Karpas-422 (cell line): ENCODE measurements at regions not wholly inside any gene's neighbourhood (a gene's known extent, or its start where the extent isn't known, plus 50 kb on each side); places are given as distances from the start of the nearest gene placed in this dataset.

Experiments used
- DNase-seq: peaks from one replicate; pipeline ENCODE4 v3.0.0-alpha.2; 2015
- H2AFZ ChIP-seq: fragments of 200-600 bp; sonication (generic); 2 replicates; pipeline ENCODE4 v1.6.1; 2014; ENCODE audit warnings: antibody characterized with exemption, low read length, mixed read lengths
- H3K27ac ChIP-seq: fragments of 200-600 bp; sonication (generic); 2 replicates; pipeline ENCODE4 v1.5.1; 2014; ENCODE audit warnings: mild to moderate bottlenecking, low read length, moderate library complexity
- H3K27me3 ChIP-seq: fragments of 200-600 bp; sonication (generic); 2 replicates; pipeline ENCODE4 v1.6.1; 2014; ENCODE audit warnings: low read length, mixed read lengths
- H3K36me3 ChIP-seq: fragments of 200-600 bp; sonication (generic); 2 replicates; pipeline ENCODE4 v1.6.1; 2014; ENCODE audit warnings: low read length, mixed read lengths; ENCODE audit not compliant: insufficient read depth
- H3K4me1 ChIP-seq: fragments of 200-600 bp; sonication (generic); 2 replicates; pipeline ENCODE4 v1.6.1; 2014; ENCODE audit warnings: mild to moderate bottlenecking, low read length, mixed read lengths
- H3K4me2 ChIP-seq: fragments of 200-600 bp; sonication (generic); 2 replicates; pipeline ENCODE4 v1.6.1; 2014; ENCODE audit warnings: low read length, low read depth, mild to moderate bottlenecking; ENCODE audit not compliant: poor library complexity, severe bottlenecking
- H3K4me3 ChIP-seq: fragments of 200-600 bp; sonication (generic); 2 replicates; pipeline ENCODE4 v1.5.1; 2014; ENCODE audit warnings: mild to moderate bottlenecking, antibody characterized with exemption, low read length, mixed read lengths
- H3K79me2 ChIP-seq: fragments of 200-600 bp; sonication (generic); 2 replicates; pipeline ENCODE4 v1.6.1; 2014; ENCODE audit warnings: mild to moderate bottlenecking, low read length, mixed read lengths
- H3K9ac ChIP-seq: fragments of 200-600 bp; sonication (generic); 2 replicates; pipeline ENCODE4 v1.6.0; 2014; ENCODE audit warnings: low read length
- H3K9me2 ChIP-seq: fragments of 200-600 bp; sonication (generic), shearing (Covaris generic); replicated peaks from 2 replicates; pipeline ENCODE4 v1.6.0; 2014; ENCODE audit warnings: mild to moderate bottlenecking, low read length, moderate library complexity; ENCODE audit not compliant: insufficient read depth
- H3K9me3 ChIP-seq: fragments of 300-700, 200-600 bp; sonication (generic); 2 replicates; pipeline ENCODE4 v1.6.1; 2014; ENCODE audit warnings: low read length, mixed read lengths
- H4K20me1 ChIP-seq: fragments of 200-600 bp; sonication (generic); 2 replicates; pipeline ENCODE4 v1.6.1; 2014; ENCODE audit warnings: mild to moderate bottlenecking, antibody characterized with exemption, low read length, low read depth; ENCODE audit not compliant: insufficient read depth

DNA sequence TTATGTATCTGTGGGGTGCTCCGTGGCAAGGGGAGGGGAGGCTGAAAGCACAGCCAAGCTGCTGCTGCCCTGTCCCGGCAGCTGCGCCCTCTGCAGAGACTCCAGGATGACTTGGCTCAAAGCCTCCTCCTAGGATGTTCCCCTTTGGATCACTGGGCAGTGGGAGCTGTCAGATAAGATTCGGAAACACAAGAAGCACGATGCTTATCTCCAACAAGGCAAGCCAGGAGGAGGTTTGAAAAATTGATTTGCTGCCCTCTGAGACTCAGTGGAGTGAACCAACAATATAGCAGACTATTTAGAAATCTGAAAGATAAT is 776.4 kb downstream of the C6orf118 start:
- peak overlapping the region; percentile 12; the same call in 1 of the 2 replicates for H3K9ac ChIP-seq
- no peak overlapping the region for H2AFZ ChIP-seq
- H4K20me1 ChIP-seq: no peaks in the 10 kb centered on the region
- no peak for DNase-seq
- peaks cover 23% of the 10 kb centered on the region for H3K4me1 ChIP-seq
- H3K9me2 ChIP-seq: no peaks in the 10 kb centered on the region
- H3K4me3 ChIP-seq: no peak overlapping the region; the same call in 1 of the 2 replicates
- no peaks in the 10 kb centered on the region for H3K27me3 ChIP-seq
- H3K9me3 ChIP-seq: peaks cover 4% of the 10 kb centered on the region; the same call in 1 of the 2 replicates
- H3K79me2 ChIP-seq: no peaks in the 10 kb centered on the region
- no peaks in the 10 kb centered on the region for H3K36me3 ChIP-seq
- H3K4me2 ChIP-seq: peak overlapping the region; percentile 33
- peak overlapping the region; percentile 68 for H3K27ac ChIP-seq

DNA sequence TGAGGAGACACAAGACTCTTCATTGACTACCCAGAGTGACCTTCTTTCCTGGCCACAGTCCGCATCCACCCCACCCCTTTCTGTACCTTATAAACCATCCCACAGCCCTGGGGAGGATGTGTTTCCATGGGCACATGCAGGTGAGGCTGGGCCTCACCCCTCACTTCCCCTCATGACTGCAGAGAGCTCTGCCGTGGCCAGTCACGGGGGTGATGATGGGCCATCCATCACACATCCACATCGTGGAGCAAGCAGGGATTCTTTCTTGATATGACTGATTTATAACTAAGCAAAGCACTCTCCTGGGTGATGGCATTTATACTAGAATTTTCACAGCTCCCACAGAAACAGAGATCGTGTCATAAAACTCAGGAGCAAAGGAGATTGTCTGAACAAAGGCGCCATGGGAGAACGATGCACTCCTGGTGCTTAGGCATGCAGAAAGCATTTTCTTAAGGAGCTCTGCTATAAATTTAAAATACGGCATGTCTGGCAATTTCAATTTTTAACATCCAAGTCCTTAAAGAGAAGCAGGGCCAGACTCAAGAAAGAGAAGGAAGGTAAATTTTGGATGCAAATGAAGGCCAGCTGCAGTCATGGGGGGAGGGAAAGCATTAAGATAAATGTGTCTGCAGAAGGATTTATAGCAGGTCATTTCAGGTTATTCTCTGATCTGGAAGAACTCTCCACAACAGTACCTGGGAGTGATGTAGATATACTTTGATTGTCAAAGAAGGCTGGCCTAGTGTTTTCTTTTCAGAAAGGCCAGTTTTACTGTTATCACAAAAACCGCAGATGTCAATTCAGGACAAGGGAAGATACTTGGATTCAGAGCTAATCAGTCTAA is 777.0 kb downstream of the C6orf118 start:
- H3K9me2 ChIP-seq: no peaks in the 10 kb centered on the region
- DNase-seq: peak; percentile 68
- H3K4me3 ChIP-seq: peak overlapping the region; percentile 8; the same call in 1 of the 2 replicates
- H4K20me1 ChIP-seq: no peaks in the 10 kb centered on the region
- peak overlapping the region; percentile 68 for H3K27ac ChIP-seq
- peaks cover 23% of the 10 kb centered on the region for H3K4me1 ChIP-seq
- no peak overlapping the region; the same call in 1 of the 2 replicates for H2AFZ ChIP-seq
- H3K36me3 ChIP-seq: no peaks in the 10 kb centered on the region
- H3K9me3 ChIP-seq: peaks cover under 1% of the 10 kb centered on the region; the same call in 1 of the 2 replicates
- peak overlapping the region; percentile 15; the same call in 1 of the 2 replicates for H3K9ac ChIP-seq
- no peaks in the 10 kb centered on the region for H3K27me3 ChIP-seq
- H3K79me2 ChIP-seq: no peaks in the 10 kb centered on the region
- peak overlapping the region; percentile 33 for H3K4me2 ChIP-seq

DNA sequence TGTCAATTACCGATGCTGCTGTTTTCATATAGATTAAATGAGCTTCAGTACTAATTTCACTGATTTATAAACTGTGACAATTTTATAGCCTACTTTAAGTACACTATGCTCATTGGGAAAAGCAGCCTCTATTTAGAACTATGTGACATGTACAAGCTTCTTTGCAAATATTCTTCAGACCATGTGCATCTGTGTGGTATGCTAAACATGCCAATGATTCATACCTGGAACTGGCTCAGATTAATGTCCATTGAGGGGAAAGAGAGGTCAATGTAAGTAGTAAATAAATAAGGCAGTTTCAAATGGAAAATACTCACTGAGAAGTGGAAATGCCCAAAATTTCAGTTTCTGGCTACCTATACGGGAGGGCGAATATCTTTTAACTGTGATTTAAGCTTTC is 777.7 kb downstream of the C6orf118 start:
- Histone ChIP-seq H3K4me2 (no peak overlapping the region), H2AFZ (no peak overlapping the region; the same call in 1 of the 2 replicates), H4K20me1 (no peaks in the 10 kb centered on the region), H3K79me2 (no peaks in the 10 kb centered on the region), H3K4me1 (peaks cover 23% of the 10 kb centered on the region), H3K4me3 (0 out of 2 replicates have a peak overlapping the region, but pooled peaks have one; percentile 8), H3K27me3 (no peaks in the 10 kb centered on the region), H3K9ac (no peak overlapping the region), H3K9me3 (peaks cover under 1% of the 10 kb centered on the region; the same call in 1 of the 2 replicates), H3K27ac (no peak overlapping the region), H3K36me3 (no peaks in the 10 kb centered on the region), H3K9me2 (no peaks in the 10 kb centered on the region)
- no peak for DNase-seq

DNA sequence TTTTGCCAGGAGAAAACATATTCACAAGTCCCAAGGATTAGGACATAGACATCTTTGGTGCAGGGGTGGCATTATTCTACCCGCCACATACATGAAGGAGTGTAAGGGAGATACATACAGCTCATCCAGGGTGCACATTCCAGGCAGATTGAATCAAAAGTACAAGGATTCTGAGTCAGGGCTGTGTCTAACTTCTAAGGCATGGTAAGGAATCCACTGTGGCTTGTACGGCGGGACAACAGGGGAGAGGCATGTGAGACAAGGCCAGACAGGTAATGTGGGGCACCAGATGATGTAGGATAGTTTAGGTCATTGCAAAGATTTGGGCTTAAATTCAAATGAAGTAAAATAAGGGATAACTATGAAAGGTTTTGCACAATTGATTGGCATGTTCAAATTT is 780.9 kb downstream of the C6orf118 start:
- no peaks in the 10 kb centered on the region for H3K9me2 ChIP-seq
- peaks cover 8% of the 10 kb centered on the region for H3K9me3 ChIP-seq

DNA sequence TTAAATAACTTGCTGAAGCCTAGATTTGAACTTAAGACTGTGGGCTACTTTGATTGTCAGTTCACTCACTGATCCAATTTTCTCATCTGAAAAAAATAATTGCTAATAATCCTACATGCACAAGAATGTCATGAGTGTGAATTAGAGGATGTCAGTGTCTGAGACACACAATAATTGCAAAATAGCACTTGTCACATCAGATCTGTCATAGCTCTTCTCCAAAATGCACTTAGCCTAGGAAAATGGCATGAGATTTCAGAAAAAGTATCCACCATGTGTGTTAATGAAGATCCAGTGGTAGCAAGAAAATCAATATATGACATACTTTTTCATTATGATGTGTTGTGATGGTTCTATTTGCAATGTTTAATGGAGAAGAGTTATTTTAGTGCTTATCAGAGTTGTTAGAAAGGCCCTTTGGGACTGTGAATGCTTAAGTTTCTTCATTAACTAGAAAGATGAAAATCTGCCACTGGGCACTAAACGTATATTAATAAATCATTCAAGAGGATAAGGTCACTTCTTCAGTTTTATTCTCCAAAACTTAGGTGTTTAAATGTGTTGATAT is 786.2 kb downstream of the C6orf118 start:
- Histone ChIP-seq H3K9me3 (peaks cover 22% of the 10 kb centered on the region), H3K4me3 (no peak overlapping the region), H3K27me3 (no peaks in the 10 kb centered on the region), H4K20me1 (no peaks in the 10 kb centered on the region), H3K4me2 (no peak overlapping the region), H3K79me2 (no peaks in the 10 kb centered on the region), H3K4me1 (no peaks in the 10 kb centered on the region), H2AFZ (no peak overlapping the region), H3K9me2 (no peaks in the 10 kb centered on the region), H3K27ac (no peak overlapping the region), H3K9ac (no peak overlapping the region), H3K36me3 (no peaks in the 10 kb centered on the region)
- no peak for DNase-seq

More for the DNA sequence above, 780.9 kb downstream of the C6orf118 start:
- no peaks in the 10 kb centered on the region for H3K79me2 ChIP-seq
- no peak for DNase-seq
- H2AFZ ChIP-seq: no peak overlapping the region
- H3K4me2 ChIP-seq: no peak overlapping the region
- H3K9ac ChIP-seq: no peak overlapping the region
- H3K4me1 ChIP-seq: peaks cover 21% of the 10 kb centered on the region
- no peak overlapping the region for H3K4me3 ChIP-seq
- H3K27ac ChIP-seq: no peak overlapping the region
- H4K20me1 ChIP-seq: no peaks in the 10 kb centered on the region
- no peaks in the 10 kb centered on the region for H3K27me3 ChIP-seq
- H3K36me3 ChIP-seq: no peaks in the 10 kb centered on the region

DNA sequence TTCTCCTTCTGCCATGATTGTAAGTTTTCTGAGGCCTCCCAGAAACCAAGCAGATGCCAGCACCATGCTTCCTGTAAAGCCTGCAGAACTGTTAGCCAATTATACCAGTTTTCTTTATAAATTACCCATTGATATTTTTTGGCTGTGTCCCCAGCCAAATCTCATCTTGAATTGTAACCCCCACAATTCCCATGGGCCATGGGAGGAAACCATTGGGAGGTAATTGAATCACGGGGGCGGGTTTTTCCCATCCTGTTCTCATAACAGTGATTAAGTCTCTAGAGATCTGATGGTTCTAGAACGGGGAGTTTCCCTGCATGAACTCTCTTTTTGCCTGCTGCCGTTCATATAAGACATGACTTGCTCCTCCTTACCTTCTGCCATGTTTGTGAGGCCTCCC is 788.5 kb downstream of the C6orf118 start:
- no peaks in the 10 kb centered on the region for H4K20me1 ChIP-seq
- no peaks in the 10 kb centered on the region for H3K4me1 ChIP-seq
- H3K36me3 ChIP-seq: no peaks in the 10 kb centered on the region
- H2AFZ ChIP-seq: no peak overlapping the region
- no peak for DNase-seq
- H3K27ac ChIP-seq: no peak overlapping the region
- peaks cover 21% of the 10 kb centered on the region for H3K9me3 ChIP-seq
- no peak overlapping the region for H3K9ac ChIP-seq
- no peak overlapping the region for H3K4me3 ChIP-seq
- no peak overlapping the region for H3K4me2 ChIP-seq
- H3K27me3 ChIP-seq: no peaks in the 10 kb centered on the region
- H3K79me2 ChIP-seq: no peaks in the 10 kb centered on the region
- no peaks in the 10 kb centered on the region for H3K9me2 ChIP-seq

DNA sequence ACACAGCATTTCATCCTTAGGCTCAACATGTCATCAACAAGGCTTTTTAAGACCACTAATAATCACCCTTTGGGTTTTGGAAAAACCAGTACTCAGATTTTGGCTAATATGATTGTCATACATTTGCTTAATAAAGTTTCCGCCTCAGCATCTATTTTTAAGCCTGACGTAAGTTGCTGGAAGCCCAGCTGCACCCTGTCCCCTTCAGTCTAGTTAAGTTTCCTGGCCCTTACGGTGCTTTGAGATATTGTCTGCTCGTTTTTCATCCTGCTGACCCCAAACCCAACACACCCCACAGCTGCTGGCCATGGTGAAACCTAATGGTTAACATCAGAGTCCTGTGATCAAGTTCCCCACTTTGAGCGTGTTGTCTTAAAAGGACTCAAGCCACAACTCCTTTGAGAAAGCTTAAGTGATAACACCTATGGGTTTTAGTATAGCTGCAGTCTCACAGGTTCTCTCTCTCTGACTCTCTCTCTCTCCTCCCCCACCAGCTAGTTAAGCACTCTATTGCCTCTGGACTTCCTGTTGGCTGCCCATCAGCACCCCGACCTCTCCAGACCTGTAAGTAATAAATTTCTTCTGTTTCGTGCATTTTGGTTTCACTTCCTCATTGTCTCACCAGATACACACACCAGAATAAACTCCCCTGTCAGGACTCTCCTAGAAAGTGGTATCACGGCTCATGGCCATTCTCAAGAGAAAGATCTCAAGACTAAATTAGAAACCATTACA is 802.0 kb downstream of the C6orf118 start:
- H4K20me1 ChIP-seq: no peaks in the 10 kb centered on the region
- DNase-seq: peak; percentile 73
- H3K9ac ChIP-seq: no peak overlapping the region
- no peaks in the 10 kb centered on the region for H3K79me2 ChIP-seq
- peaks cover 7% of the 10 kb centered on the region for H3K9me3 ChIP-seq
- no peaks in the 10 kb centered on the region for H3K36me3 ChIP-seq
- no peak overlapping the region for H3K27ac ChIP-seq
- H3K9me2 ChIP-seq: no peaks in the 10 kb centered on the region
- no peak overlapping the region for H3K4me3 ChIP-seq
- H3K4me2 ChIP-seq: no peak overlapping the region
- H2AFZ ChIP-seq: no peak overlapping the region
- H3K27me3 ChIP-seq: no peaks in the 10 kb centered on the region
- H3K4me1 ChIP-seq: no peaks in the 10 kb centered on the region; the same call in 1 of the 2 replicates

DNA sequence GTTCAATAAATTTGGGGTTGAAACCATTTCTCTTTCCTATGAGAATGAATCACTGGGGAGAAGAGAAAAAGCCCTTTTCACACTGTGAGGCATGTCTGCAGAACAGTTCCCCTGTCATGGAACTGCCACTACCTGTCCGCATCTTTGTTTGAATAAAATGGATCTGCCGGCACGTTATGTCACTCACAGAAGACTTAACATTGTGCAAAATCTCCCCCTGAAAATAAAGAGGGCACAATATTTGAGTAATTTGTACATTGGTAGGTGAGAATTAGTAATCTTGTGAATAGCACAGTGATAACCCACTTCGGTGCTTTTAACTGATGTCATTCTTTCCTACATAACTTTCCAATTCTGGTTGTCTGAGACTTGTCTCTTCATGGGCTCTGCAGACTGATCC is 804.0 kb downstream of the C6orf118 start:
- no peak overlapping the region for H3K9ac ChIP-seq
- no peaks in the 10 kb centered on the region for H3K27me3 ChIP-seq
- H3K4me1 ChIP-seq: no peaks in the 10 kb centered on the region; the same call in 1 of the 2 replicates
- no peak overlapping the region for H3K4me2 ChIP-seq
- no peak for DNase-seq
- no peaks in the 10 kb centered on the region for H3K36me3 ChIP-seq
- H3K9me3 ChIP-seq: peaks cover 7% of the 10 kb centered on the region
- H4K20me1 ChIP-seq: no peaks in the 10 kb centered on the region
- H3K9me2 ChIP-seq: no peaks in the 10 kb centered on the region
- H3K79me2 ChIP-seq: no peaks in the 10 kb centered on the region
- no peak overlapping the region for H3K4me3 ChIP-seq
- H3K27ac ChIP-seq: no peak overlapping the region
- no peak overlapping the region for H2AFZ ChIP-seq
